Stimulated activated CD4-positive, alpha-beta T cell treated with anti-CD3 and anti-CD28 coated beads, Interleukin-2, amount 100 ng/mL, for 48 hours (primary cell): ENCODE measurements at regions not wholly inside any gene's neighbourhood (a gene's known extent, or its start where the extent isn't known, plus 50 kb on each side); places are given as distances from the start of the nearest gene placed in this dataset.
"Not testable (repeated sequence)": the region's sequence is repeated elsewhere in the genome, so short reads cannot be mapped to it uniquely, and the experiment has no call there.

Experiments used
- DNase-seq, 2 donors: peaks; one replicate each; pipeline ENCODE4 v3.0.0-alpha.2; 2020

GRCh38 chr5:99562937-99563627 is 634.3 kb upstream of the CHD1 start:
- DNase-seq, result not testable (repeated sequence)

GRCh38 chr5:99553211-99553810 is 624.5 kb upstream of the CHD1 start:
- no peak for DNase-seq

DNA sequence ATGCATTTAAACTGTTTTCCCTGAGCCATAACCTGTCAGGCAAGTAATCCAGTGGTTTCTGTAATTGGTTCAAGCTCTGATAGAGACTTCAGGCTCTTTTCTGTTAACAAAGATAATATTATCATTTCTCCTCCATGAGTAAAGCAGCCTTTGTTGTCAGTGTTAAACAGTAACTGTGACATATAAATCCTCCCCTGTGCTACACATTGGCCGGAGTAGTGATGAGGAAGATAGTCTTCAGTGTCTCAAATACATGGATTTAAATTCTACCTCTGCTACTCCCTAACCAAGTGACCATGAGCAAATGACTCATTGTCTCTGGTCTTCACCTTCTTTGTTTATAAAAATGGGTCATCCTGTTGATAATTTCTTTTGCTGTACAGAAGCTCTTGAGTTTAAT is 615.5 kb upstream of the CHD1 start:
- no peak for DNase-seq

DNA sequence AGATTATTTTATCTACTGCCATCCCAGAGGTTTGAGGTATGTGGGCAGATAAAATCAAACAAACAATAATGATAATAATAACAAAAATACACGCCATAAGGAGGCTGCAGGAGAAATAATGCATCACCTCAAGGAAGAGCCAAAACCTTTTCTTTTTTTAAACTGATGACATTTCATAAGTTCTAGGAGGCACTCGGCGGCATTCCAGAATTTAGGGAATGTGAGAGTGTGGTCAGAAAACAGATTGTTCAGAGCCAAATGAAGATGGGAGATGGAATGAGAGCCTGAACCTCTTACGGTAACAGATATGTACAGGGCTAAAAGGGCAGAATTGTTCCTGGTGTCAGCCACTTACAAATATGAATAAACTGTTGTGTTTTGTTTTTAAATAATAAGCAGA is 615.0 kb upstream of the CHD1 start:
- no peak for DNase-seq

GRCh38 chr5:99534241-99534640 is 605.4 kb upstream of the CHD1 start:
- DNase-seq, result not testable (repeated sequence)

DNA sequence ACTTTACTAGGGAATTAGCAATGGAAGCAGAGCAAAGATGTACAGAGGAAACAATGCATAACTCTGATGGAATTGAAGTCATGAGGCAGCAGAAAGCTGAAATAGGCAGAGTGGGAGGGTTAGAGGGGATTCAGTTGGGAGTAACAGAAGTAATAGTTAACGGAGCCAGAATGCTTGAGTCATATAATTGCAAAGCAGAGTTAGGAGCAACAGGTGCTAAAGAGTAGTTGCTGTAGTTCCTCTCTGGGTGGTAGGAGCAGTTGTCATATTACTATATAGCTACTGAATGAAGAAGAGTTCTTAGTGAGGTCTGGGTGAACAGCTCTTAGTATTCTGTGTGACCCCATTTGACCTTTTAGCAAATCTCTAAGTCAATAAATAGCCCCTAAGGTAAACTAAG is 592.9 kb upstream of the CHD1 start:
- not testable (repeated sequence) for DNase-seq

- not testable (repeated sequence) for DNase-seq
These were observed 587.2 kb upstream of the CHD1 start for GRCh38 chr5:99515864-99516490.

DNA sequence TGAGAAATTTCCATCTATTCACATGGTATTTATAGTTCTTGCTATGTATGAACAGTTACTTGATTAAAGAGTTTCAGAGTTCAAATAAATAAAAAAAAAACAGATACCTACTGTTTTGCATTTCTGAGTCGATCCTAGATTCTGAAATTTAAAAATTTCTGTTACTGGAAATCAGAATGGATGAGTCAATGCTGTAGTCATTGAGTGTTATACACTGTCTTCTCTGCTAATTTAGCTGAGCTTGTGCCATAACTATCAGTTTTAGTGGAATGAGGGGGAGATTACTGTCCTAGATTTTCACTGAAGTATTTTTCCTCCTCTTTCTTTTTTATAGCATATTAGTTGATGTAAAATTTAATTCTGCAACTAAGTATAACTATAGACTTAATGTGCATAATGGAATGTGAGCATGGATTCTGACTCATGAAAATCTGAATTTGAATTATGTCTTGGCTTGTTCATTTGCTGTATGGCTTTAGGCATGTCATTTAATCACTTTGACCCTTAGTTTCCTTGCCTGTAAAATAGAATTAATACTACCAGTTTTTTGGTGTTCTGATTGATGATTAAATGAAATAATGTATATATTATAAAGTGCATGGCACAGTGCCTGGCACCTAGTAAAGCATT is 581.5 kb upstream of the CHD1 start:
- not testable (repeated sequence) for DNase-seq

GRCh38 chr5:99509064-99509463 is 580.3 kb upstream of the CHD1 start:
- not testable (repeated sequence) for DNase-seq

DNA sequence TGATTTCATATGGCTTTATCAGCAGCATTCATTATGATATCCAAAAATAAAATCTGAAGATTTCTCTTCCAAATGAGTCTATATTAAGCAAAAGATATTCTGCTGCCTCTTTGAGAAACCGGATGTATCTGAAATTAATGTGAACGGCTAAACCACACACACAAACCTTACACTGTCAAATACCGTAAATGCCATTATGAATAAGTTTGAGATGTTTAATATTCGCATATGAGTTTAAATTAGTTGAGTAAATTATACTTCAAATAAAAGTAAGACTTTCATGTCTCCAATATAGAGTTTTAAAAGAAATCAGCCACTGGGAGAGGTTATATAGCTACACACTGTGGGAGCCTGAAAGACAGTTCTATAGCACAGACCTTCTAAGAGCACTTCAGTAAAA is 566.6 kb upstream of the CHD1 start:
- DNase-seq, result not testable (repeated sequence)

- DNase-seq, result not testable (repeated sequence)
These were observed 549.6 kb upstream of the CHD1 start for GRCh38 chr5:99478450-99478849.

DNA sequence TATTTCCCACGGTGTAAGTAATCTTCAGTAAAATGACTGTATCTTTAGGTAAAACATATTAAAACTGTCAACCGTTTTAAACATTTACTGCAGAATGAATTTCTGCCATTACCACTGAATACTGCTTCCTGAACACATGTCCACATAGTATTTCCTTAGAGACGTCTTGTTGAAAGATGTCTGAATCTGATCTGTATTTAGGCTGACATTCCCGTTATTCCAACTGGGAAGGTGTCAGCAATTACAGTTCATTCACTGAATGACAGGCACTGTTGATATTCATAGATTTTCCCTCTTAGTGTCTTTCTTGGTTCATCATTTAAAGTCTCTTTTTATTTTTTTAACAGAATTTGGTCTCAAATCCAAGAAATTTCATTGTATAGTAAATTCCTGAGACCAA is 544.5 kb upstream of the CHD1 start:
- not testable (repeated sequence) for DNase-seq

DNA sequence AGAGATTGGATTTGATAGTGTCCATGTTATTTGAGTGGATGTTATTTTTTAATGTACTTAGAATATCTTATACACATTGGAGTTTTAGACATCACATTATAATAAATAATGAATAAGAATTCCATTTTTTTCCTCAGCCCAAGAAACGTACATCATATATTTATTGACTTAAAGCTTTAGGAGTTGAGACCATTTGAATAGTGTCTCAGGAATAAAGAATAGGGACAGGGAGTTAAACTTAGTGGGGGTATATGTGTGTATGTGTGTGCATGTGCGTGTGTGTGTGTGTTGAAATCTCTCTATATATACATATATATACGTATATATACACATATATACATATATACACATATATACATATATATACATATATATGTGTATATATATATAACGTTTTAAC is 542.9 kb upstream of the CHD1 start:
- DNase-seq, result not testable (repeated sequence)

DNA sequence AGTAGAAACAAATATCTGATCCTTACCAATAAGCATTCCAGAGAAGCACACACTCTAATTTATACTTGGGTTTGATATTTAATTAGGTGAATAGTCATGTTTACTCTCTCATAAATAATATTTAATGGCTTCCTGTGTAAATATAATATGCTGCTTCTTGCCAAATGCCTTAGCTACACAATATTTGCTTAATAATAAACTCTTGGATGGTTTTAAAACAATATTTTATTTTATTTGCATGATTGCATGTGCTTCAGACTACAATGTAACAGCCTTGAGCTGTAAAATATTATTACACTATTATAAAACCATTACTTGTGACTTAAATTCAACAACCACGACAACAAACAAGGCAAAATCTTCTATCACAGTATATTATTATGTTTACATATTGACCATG is 542.4 kb upstream of the CHD1 start:
- DNase-seq, result not testable (repeated sequence)

DNA sequence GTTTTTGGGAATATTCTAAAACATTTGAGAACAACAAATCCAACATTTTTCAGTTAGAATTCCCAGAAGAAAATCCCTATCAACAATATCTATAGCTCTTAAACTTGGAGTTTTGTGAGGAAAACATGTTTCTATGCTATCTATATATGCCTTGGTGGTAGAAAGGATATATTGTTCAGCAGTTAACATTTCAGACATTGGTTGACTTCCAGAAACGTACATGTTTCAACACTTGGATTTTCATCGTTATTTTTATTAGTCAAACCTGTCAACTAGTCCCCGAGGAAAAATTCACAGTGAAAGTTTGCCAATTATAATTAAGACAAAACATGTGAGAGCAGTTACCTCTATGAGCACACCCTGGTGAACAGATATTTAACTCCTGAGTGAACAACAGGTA is 541.8 kb upstream of the CHD1 start:
- DNase-seq, result not testable (repeated sequence)

DNA sequence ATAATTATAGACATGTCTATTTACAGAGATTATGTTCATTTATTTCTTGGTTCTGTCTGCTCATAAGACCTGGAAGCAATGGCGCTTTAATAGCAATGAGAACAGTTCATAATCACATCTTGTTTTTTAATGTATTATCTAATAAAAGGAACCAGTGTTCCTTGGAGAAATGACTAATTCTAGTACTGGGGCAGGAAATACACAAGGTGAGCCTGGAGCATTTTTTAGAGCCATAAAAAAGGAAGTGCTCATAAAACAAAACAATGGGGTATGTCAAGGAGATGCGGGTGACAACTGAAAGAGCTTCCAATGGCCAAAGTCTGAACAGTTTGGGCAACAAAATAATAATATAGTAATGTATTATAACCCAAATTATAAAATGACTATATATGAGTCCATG is 531.9 kb upstream of the CHD1 start:
- no peak for DNase-seq

GRCh38 chr5:99453196-99453595 is 524.4 kb upstream of the CHD1 start:
- DNase-seq, result no peak

- no peak for DNase-seq
These were observed 521.0 kb upstream of the CHD1 start for GRCh38 chr5:99449786-99450185.

DNA sequence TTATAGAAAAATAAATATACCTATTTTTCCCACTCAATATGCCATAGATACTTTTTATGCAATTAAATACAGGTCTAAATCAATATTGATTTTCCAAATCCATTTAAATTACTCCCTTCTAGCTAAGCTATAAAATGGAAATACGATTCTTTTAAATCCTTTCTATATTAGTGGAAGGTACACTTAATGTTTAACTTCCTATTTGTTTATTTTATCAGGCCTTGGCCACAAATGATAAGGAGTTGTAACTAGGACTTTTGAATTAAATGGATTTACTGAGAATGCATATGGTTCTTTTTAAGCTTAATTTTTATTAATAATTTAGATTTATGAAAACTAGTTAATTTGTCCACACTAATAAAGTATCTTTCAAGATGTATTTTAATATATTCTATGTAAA is 517.0 kb upstream of the CHD1 start:
- no peak for DNase-seq

- no peak for DNase-seq
These were observed 512.4 kb upstream of the CHD1 start for GRCh38 chr5:99441235-99441634.

DNA sequence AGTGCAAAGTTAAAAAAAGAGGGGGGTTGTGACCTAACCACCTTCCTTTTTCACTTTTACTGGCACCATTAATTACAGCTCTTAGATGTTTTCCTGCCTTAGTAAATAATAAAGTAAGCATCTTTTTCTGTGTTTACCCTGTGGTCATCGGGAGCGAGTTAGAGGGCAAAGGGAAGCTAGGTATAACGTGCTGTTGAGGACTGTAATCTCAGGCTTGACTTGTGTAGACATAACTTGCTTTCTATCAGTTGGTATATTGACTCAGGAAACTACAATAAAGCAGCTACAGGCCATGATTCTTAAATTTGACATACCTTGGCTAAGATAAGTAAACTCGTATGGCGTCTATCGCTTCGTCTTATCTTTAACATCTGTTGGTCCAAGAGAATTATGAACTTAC is 509.8 kb upstream of the CHD1 start:
- DNase-seq, result no peak

DNA sequence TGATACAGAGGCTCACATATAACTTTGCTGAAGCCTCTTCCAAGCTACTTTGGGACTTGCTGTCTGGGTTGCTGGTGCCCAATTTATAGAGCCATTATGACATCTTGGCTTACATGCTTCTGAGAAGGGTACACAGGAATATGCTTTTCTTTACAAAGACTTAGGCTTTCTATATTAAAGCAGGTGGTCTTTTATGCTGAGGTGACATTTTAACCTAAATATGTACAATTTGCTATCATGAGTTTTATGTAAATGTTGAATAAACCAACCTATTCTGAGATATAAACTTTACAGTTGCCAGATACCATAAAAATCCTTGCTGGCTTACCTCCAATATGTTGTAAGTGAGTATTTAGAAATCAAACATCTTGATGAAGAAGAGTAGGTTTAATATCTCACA is 509.2 kb upstream of the CHD1 start:
- DNase-seq, result no peak

GRCh38 chr5:99423396-99423795 is 494.6 kb upstream of the CHD1 start:
- DNase-seq, result not testable (repeated sequence)

DNA sequence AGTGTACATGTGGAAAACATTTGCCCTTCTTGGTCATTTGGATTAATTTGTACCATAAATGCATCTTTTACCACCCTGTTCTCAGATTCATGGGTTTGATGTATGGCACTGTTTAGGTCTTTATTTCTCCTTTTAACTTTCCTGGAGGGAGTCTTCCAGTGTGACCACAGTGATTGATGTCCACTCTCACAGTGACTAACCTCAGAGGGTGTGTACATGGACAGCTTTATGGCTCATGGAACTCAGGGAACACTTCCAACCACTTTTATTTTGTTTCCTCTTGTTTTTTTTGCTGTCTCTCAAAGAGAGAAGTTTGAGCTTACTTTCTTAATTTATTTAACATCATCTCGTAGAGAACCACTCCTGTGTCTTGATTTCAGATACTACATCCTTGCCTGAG is 489.8 kb upstream of the CHD1 start:
- DNase-seq, result not testable (repeated sequence)
